NCI-H2107 treated with DMSO at 0.1 percent for 48 hours (cell line): ENCODE measurements at regions not wholly inside any gene's neighbourhood (a gene's known extent, or its start where the extent isn't known, plus 50 kb on each side); places are given as distances from the start of the nearest gene placed in this dataset.

Experiments
- DNase-seq: peaks from one replicate; lab custom pipeline; 2025; ENCODE audit not compliant: unreplicated experiment; lab: John Stamatoyannopoulos, UW

- no peak for DNase-seq
Observed at GRCh38 chr16:73771196-73772064, 525.2 kb upstream of the PSMD7 start.

GRCh38 chr16:73768786-73769203 lies 527.8 kb upstream of the PSMD7 start:
- no peak for DNase-seq

- DNase-seq: no peak
Observed at GRCh38 chr16:73764321-73764720, 532.3 kb upstream of the PSMD7 start.

GRCh38 chr16:73756289-73757178 lies 540.1 kb upstream of the PSMD7 start:
- DNase-seq: no peak

- DNase-seq: no peak
Observed at GRCh38 chr16:73753931-73754330, 542.7 kb upstream of the PSMD7 start.

GRCh38 chr16:73750639-73751038 lies 546.0 kb upstream of the PSMD7 start:
- peak; percentile 3 for DNase-seq

GRCh38 chr16:73747328-73747727 lies 549.3 kb upstream of the PSMD7 start:
- no peak for DNase-seq

- DNase-seq: no peak
Observed at GRCh38 chr16:73746554-73746953, 550.1 kb upstream of the PSMD7 start.

- DNase-seq: no peak
Observed at GRCh38 chr16:73743665-73744496, 552.7 kb upstream of the PSMD7 start.

- no peak for DNase-seq
Observed at GRCh38 chr16:73739049-73739769, 557.4 kb upstream of the PSMD7 start.

GRCh38 chr16:73738266-73738665 lies 558.3 kb upstream of the PSMD7 start:
- DNase-seq: no peak

- no peak for DNase-seq
Observed at GRCh38 chr16:73737637-73738036, 559.0 kb upstream of the PSMD7 start.

- no peak for DNase-seq
Observed at GRCh38 chr16:73735954-73736353, 560.7 kb upstream of the PSMD7 start.

GRCh38 chr16:73735018-73735417 lies 561.6 kb upstream of the PSMD7 start:
- no peak for DNase-seq

- DNase-seq: no peak
Observed at GRCh38 chr16:73732681-73733080, 563.9 kb upstream of the PSMD7 start.

GRCh38 chr16:73732143-73732542 lies 564.5 kb upstream of the PSMD7 start:
- DNase-seq: no peak

GRCh38 chr16:73730481-73731090 lies 566.0 kb upstream of the PSMD7 start:
- DNase-seq: no peak

- DNase-seq: no peak
Observed at GRCh38 chr16:73725156-73725555, 571.5 kb upstream of the PSMD7 start.

GRCh38 chr16:73724503-73724902 lies 572.1 kb upstream of the PSMD7 start:
- DNase-seq: no peak
